ENCODE measurements at regions not wholly inside any gene's neighbourhood (a gene's known extent, or its start where the extent isn't known, plus 50 kb on each side); places are given as distances from the start of the nearest gene placed in this dataset.

DNA sequence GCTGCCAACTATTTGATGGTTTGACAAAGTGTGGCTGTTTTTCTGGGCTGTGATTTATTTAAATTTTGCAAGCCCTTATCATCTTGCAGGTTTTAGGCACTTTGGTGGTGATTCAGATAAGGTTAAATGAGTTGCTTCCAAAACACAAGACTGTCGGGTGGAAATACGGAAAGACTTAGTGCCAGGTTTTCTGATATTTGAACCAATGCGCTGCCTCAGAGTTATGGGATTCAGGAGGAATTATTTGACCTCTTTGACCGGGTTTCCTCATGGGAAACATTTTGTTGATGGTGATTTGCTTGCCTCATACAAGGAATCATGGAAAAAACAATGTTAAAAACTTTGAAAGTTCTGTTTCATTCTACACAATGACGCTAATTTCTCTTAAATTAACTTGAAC is 136.1 kb upstream of the MAP9 start:
- TF ChIP-seq, protein P1, sequence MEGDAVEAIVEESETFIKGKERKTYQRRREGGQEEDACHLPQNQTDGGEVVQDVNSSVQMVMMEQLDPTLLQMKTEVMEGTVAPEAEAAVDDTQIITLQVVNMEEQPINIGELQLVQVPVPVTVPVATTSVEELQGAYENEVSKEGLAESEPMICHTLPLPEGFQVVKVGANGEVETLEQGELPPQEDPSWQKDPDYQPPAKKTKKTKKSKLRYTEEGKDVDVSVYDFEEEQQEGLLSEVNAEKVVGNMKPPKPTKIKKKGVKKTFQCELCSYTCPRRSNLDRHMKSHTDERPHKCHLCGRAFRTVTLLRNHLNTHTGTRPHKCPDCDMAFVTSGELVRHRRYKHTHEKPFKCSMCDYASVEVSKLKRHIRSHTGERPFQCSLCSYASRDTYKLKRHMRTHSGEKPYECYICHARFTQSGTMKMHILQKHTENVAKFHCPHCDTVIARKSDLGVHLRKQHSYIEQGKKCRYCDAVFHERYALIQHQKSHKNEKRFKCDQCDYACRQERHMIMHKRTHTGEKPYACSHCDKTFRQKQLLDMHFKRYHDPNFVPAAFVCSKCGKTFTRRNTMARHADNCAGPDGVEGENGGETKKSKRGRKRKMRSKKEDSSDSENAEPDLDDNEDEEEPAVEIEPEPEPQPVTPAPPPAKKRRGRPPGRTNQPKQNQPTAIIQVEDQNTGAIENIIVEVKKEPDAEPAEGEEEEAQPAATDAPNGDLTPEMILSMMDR (IDR thresholded peaks at IDR 0.05): no peak
- TF ChIP-seq EP300 (IDR thresholded peaks at IDR 0.05) (no peak), POLR2A (IDR thresholded peaks at IDR 0.05) (no peak)

Data from gastroesophageal sphincter (tissue), 3 donors.